Glomerular visceral epithelial cell (primary cell): ENCODE measurements at regions not wholly inside any gene's neighbourhood (a gene's known extent, or its start where the extent isn't known, plus 50 kb on each side); places are given as distances from the start of the nearest gene placed in this dataset.

Experiments used
- DNase-seq: peaks from one replicate; pipeline ENCODE4 v3.0.0-alpha.2; 2016; ENCODE audit errors: extremely low spot score

DNA sequence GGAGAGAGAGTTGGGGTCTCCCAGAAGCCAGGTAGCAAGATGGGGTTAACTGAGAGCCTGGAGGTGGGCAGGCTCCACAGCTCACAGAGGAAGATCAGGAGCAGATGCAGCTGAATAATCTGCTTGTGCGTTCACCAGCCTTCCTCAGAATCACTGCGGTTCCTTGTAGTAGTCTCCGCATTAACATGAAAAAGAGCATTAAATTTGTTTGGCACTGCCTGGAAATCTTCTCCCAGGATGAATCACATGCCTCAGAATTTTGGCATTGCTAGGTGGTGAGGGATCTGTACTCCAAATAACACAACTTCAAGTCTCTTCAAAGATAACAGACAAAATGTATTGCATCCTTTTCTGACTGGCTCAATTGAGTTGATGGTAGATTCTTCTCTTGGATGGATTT is 700.6 kb upstream of the ARRDC4 start:
- DNase-seq, result no peak

- DNase-seq, result no peak
Measured at GRCh38 chr15:97301166-97301565, 659.3 kb upstream of the ARRDC4 start.

- DNase-seq, result no peak
Measured at GRCh38 chr15:97316362-97316761, 644.1 kb upstream of the ARRDC4 start.

DNA sequence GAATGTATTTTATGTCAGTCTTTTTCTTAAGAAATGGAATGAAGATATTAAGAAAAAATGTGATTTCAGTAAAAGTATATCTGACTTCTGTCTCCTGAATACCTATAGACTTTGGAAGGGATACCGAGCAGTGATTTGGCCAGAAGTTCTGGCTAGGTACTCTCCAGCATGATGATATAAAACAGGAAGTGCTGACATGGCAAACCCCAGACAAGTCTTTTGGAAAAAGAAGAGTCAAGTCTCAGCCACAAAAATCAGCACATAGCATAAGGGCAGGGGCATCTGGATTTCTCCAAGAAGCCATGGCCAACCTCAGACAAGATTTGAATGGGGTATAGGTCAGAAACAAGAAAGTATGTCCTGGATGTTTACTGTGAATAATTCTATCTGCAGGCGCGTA is 643.3 kb upstream of the ARRDC4 start:
- no peak for DNase-seq

GRCh38 chr15:97319291-97319690 is 641.2 kb upstream of the ARRDC4 start:
- no peak for DNase-seq

GRCh38 chr15:97346221-97346620 is 614.3 kb upstream of the ARRDC4 start:
- no peak for DNase-seq

DNA sequence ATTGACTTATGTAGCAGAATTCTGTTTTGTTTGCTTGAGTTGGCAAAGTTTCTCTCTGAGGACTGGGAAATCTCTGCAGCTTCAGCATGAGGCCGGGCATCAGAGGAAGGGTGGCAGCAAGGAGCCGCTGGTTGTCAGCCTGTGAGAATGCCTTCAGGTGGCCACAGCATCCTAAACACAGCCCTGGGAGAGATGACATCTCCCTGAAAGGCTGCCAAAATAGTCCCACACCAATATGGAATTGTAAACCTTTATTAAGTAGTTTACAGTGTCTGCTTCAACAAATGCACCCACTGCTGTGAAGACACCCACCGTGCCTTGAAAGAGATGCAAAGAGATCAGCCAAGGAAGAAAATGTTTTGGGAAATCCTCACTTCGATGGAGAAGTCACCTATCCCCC is 609.7 kb upstream of the ARRDC4 start:
- no peak for DNase-seq

DNA sequence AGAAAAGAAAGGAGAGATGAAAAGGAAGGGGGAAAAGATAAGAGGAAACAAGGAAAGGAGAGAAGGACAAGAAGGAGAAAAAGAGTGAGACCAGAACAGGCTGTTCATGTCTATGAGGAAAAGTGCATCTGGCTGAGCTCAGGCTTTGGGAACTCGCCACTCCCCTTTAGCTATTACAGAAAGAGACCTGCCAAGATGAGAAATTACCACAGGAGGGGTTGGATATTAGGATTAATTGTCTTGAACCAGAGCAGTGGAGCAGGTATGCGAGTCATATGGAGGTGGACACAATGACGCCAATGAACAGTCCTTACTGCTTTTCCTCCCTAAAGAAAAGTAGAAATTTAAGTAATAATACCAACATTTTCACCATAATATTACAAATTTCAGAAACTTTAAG is 577.0 kb upstream of the ARRDC4 start:
- no peak for DNase-seq

GRCh38 chr15:97386940-97387339 is 573.6 kb upstream of the ARRDC4 start:
- DNase-seq, result no peak

- DNase-seq, result no peak
Measured at GRCh38 chr15:97401195-97401594, 559.3 kb upstream of the ARRDC4 start.

DNA sequence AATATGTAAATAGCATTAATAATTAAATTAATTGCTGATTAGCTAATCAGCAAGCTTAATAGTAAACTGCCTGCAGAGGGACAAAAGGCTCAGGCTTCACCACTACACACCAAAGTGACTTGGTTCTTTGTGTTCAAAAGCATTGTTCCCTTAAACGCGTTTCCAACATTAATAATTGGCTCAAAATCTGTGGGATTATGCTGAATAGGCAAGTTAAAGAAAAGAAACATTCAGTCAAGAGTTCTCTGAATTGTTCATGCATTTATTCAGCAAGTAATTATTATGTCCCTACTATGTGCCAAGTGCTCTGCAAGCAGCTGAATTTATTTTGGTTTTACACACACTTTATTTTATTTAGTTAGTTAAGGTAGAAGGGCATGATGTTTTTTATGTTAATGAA is 558.5 kb upstream of the ARRDC4 start:
- no peak for DNase-seq

DNA sequence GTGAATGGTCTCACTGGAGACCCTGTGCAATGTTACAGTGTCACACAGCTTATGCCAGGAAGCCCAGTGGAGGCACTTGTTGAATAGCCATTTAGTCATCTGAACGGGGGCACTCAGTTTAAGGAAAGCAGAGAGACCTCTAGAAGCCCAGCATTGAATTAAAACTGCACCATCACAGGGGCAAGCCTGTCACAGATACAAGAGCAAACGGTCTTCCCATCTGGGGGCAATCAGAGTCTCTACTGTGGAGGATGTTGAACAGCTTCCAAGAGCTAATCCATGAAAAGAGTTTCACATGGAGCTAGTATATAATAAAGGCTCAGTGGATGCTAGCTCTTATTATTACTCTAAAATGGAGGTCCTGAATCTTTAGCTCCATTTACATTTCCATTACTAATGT is 553.7 kb upstream of the ARRDC4 start:
- DNase-seq, result no peak

- no peak for DNase-seq
Measured at GRCh38 chr15:97410897-97411575, 549.5 kb upstream of the ARRDC4 start.

DNA sequence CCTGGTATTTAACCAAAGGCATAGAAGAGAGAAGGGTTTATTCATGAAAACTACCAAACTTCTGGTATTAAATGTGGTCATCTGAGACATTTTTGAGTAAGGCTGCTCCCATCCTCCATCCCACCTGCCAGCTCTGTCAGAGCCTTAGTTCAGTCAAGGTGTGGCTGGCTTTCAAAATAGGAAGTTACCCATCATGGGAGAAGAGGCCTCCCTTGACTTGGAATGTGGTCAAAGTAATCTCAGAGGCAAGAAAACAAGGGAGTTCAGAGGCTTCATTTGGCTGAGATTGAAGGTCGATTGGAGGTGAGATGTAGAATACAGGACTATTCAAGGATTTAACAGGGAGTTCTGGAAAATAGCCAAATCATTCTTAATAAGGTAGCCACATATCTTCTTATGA is 540.4 kb upstream of the ARRDC4 start:
- no peak for DNase-seq

DNA sequence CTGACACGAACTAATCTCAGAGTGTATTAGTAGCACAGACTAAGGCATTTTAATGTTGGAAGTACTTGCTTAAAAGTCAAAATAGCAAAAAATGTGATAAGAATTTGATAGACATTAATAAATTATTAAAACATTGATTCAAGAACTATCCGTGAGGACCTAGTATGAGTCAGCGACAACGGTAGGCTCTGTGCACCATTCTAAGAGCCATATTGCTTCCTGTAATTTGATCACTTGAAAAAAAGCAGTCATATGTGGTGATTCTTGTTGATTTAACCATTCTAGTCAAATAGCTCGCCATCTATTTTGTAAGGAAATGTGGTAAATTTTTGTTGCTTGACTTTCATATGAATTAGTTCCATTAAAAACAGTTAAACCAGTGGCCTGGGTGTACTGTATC is 534.9 kb upstream of the ARRDC4 start:
- no peak for DNase-seq

GRCh38 chr15:97443101-97443500 is 517.4 kb upstream of the ARRDC4 start:
- DNase-seq, result no peak

GRCh38 chr15:97446138-97446537 is 514.4 kb upstream of the ARRDC4 start:
- no peak for DNase-seq

- DNase-seq, result no peak
Measured at GRCh38 chr15:97456521-97457202, 503.8 kb upstream of the ARRDC4 start.

- no peak for DNase-seq
Measured at GRCh38 chr15:97457203-97457847, 503.2 kb upstream of the ARRDC4 start.

- no peak for DNase-seq
Measured at GRCh38 chr15:97459771-97460170, 500.7 kb upstream of the ARRDC4 start.

GRCh38 chr15:97461226-97461625 is 499.3 kb upstream of the ARRDC4 start:
- no peak for DNase-seq

DNA sequence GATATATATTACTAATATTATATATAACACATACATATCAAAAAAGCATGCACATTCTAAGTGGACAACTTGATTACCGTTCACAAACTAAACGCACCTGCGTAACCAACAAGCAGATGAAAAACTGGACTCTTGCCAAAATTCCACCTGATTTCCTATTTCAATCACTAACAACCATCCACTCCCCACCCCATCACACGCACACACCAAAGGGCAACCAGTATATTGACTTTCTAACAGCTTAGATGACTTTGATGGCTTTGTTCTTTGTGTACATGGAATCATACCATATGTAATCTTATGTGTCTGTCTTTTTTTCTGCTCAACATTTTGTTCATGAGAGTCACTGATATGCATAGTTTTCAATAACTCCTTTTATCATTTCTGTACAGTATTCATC is 496.8 kb upstream of the ARRDC4 start:
- no peak for DNase-seq

- no peak for DNase-seq
Measured at GRCh38 chr15:97470417-97470816, 490.1 kb upstream of the ARRDC4 start.
